Activated T-helper 2 cell treated with anti-CD3 and anti-CD28 coated beads, Interferon-gamma antibody, Interleukin-2, Interleukin-4, amounts not matched to agents 10 μg/mL and 5 μg/mL and 100 μg/mL, durations not matched to agents 14 hours and 24 hours and 36 hours (primary cell): ENCODE measurements at regions not wholly inside any gene's neighbourhood (a gene's known extent, or its start where the extent isn't known, plus 50 kb on each side); places are given as distances from the start of the nearest gene placed in this dataset.
"Not testable (repeated sequence)": the region's sequence is repeated elsewhere in the genome, so short reads cannot be mapped to it uniquely, and the experiment has no call there.

ENCODE experiments used
- DNase-seq: peaks from one replicate; pipeline ENCODE4 v3.0.0; 2021; ENCODE audit warnings: low spot score
- H3K27ac Mint-ChIP-seq: one replicate; pipeline ENCODE4 v1.8.0; 2021; ENCODE audit warnings: mixed read lengths
- H3K27me3 Mint-ChIP-seq: one replicate; pipeline ENCODE4 v1.8.0; 2021; ENCODE audit warnings: low read depth, mixed read lengths
- H3K36me3 Mint-ChIP-seq: one replicate; pipeline ENCODE4 v1.8.0; 2021; ENCODE audit warnings: low read depth, mixed read lengths
- H3K4me1 Mint-ChIP-seq: one replicate; pipeline ENCODE4 v1.8.0; 2021; ENCODE audit warnings: low read depth, mixed read lengths
- H3K4me3 Mint-ChIP-seq: one replicate; pipeline ENCODE4 v1.8.0; 2021; ENCODE audit warnings: low read depth, mild to moderate bottlenecking, moderate library complexity, mixed read lengths
- H3K9me3 Mint-ChIP-seq: one replicate; pipeline ENCODE4 v1.8.0; 2021; ENCODE audit warnings: mixed read lengths
- intact Hi-C: fragments of 100-400 bp; cut with micrococcal nuclease; formaldehyde crosslinking; loops from one replicate; pipeline ENCODE4 v1.15.1; 2023

- H3K9me3 Mint-ChIP-seq, intact Hi-C loops, H3K36me3 Mint-ChIP-seq, H3K27ac Mint-ChIP-seq, H3K27me3 Mint-ChIP-seq, DNase-seq, H3K4me3 Mint-ChIP-seq, H3K4me1 Mint-ChIP-seq: not testable (repeated sequence)
Observed at GRCh38 chr3:61434901-61435300, 126.5 kb upstream of the PTPRG start.

- DNase-seq, H3K36me3 Mint-ChIP-seq, H3K4me1 Mint-ChIP-seq, H3K27ac Mint-ChIP-seq, H3K9me3 Mint-ChIP-seq, H3K4me3 Mint-ChIP-seq, H3K27me3 Mint-ChIP-seq, intact Hi-C loops: not testable (repeated sequence)
Observed at GRCh38 chr3:61435361-61435760, 126.0 kb upstream of the PTPRG start.

- Mint-ChIP-seq H3K9me3 (no peaks in the 10 kb centered on the region), H3K4me1 (no peaks in the 10 kb centered on the region), H3K36me3 (no peaks in the 10 kb centered on the region), H3K27ac (no peak overlapping the region), H3K27me3 (peaks cover 6% of the 10 kb centered on the region), H3K4me3 (no peak overlapping the region)
- DNase-seq = no peak
- intact Hi-C loops = no loop called here
Observed at GRCh38 chr3:61438253-61439121, 122.9 kb upstream of the PTPRG start.

GRCh38 chr3:61439122-61439458 is 122.3 kb upstream of the PTPRG start:
- Mint-ChIP-seq H3K27ac (no peak overlapping the region), H3K4me3 (no peak overlapping the region), H3K4me1 (no peaks in the 10 kb centered on the region), H3K36me3 (no peaks in the 10 kb centered on the region), H3K27me3 (peaks cover 6% of the 10 kb centered on the region), H3K9me3 (no peaks in the 10 kb centered on the region)
- intact Hi-C loops = no loop called here
- DNase-seq = no peak

GRCh38 chr3:61442696-61443095 is 118.7 kb upstream of the PTPRG start:
- Mint-ChIP-seq H3K27ac (no peak overlapping the region), H3K9me3 (no peaks in the 10 kb centered on the region), H3K27me3 (peaks cover 9% of the 10 kb centered on the region), H3K4me3 (no peak overlapping the region), H3K4me1 (no peaks in the 10 kb centered on the region), H3K36me3 (no peaks in the 10 kb centered on the region)
- intact Hi-C loops = no loop called here
- DNase-seq = no peak

GRCh38 chr3:61443886-61444285 is 117.5 kb upstream of the PTPRG start:
- no peak overlapping the region for H3K27ac Mint-ChIP-seq
- no peaks in the 10 kb centered on the region for H3K36me3 Mint-ChIP-seq
- H3K9me3 Mint-ChIP-seq = no peaks in the 10 kb centered on the region
- DNase-seq = no peak
- peaks cover 9% of the 10 kb centered on the region for H3K27me3 Mint-ChIP-seq
- H3K4me3 Mint-ChIP-seq = no peak overlapping the region
- intact Hi-C loops = no loop called here
- H3K4me1 Mint-ChIP-seq = no peaks in the 10 kb centered on the region

- Mint-ChIP-seq H3K36me3 (no peaks in the 10 kb centered on the region), H3K4me1 (no peaks in the 10 kb centered on the region), H3K4me3 (no peak overlapping the region), H3K9me3 (no peaks in the 10 kb centered on the region), H3K27ac (no peak overlapping the region), H3K27me3 (peaks cover 9% of the 10 kb centered on the region)
- intact Hi-C loops = no loop called here
- DNase-seq = no peak
Observed at GRCh38 chr3:61444782-61445181, 116.6 kb upstream of the PTPRG start.

GRCh38 chr3:61445924-61446323 is 115.4 kb upstream of the PTPRG start:
- intact Hi-C loops = no loop called here
- Mint-ChIP-seq H3K27me3 (peaks cover 5% of the 10 kb centered on the region), H3K36me3 (no peaks in the 10 kb centered on the region), H3K4me3 (no peak overlapping the region), H3K27ac (no peak overlapping the region), H3K9me3 (no peaks in the 10 kb centered on the region), H3K4me1 (no peaks in the 10 kb centered on the region)
- no peak for DNase-seq

- H3K4me3 Mint-ChIP-seq = no peak overlapping the region
- peaks cover 5% of the 10 kb centered on the region for H3K27me3 Mint-ChIP-seq
- DNase-seq = no peak
- H3K36me3 Mint-ChIP-seq = no peaks in the 10 kb centered on the region
- intact Hi-C loops = no loop called here
- no peaks in the 10 kb centered on the region for H3K9me3 Mint-ChIP-seq
- H3K27ac Mint-ChIP-seq = no peak overlapping the region
- H3K4me1 Mint-ChIP-seq = no peaks in the 10 kb centered on the region
Observed at GRCh38 chr3:61446341-61446740, 115.0 kb upstream of the PTPRG start.

GRCh38 chr3:61448378-61448777 is 113.0 kb upstream of the PTPRG start:
- no peaks in the 10 kb centered on the region for H3K36me3 Mint-ChIP-seq
- H3K9me3 Mint-ChIP-seq = no peaks in the 10 kb centered on the region
- H3K4me3 Mint-ChIP-seq = no peak overlapping the region
- H3K27me3 Mint-ChIP-seq = peaks cover 4% of the 10 kb centered on the region
- no peaks in the 10 kb centered on the region for H3K4me1 Mint-ChIP-seq
- H3K27ac Mint-ChIP-seq = no peak overlapping the region
- intact Hi-C loops = no loop called here
- DNase-seq = no peak

GRCh38 chr3:61449327-61450040 is 111.9 kb upstream of the PTPRG start:
- Mint-ChIP-seq H3K9me3 (no peaks in the 10 kb centered on the region), H3K36me3 (no peaks in the 10 kb centered on the region), H3K4me1 (no peaks in the 10 kb centered on the region), H3K27ac (no peak overlapping the region), H3K27me3 (peaks cover 4% of the 10 kb centered on the region), H3K4me3 (no peak overlapping the region)
- intact Hi-C loops = no loop called here
- DNase-seq = no peak

GRCh38 chr3:61450866-61451265 is 110.5 kb upstream of the PTPRG start:
- intact Hi-C loops = no loop called here

GRCh38 chr3:61451841-61452240 is 109.5 kb upstream of the PTPRG start:
- Mint-ChIP-seq H3K4me3 (no peak overlapping the region), H3K27ac (no peak overlapping the region), H3K9me3 (no peaks in the 10 kb centered on the region), H3K4me1 (no peaks in the 10 kb centered on the region), H3K36me3 (no peaks in the 10 kb centered on the region), H3K27me3 (no peaks in the 10 kb centered on the region)
- DNase-seq = no peak
- intact Hi-C loops = no loop called here

More at GRCh38 chr3:61450866-61451265, 110.5 kb upstream of the PTPRG start:
- no peak overlapping the region for H3K4me3 Mint-ChIP-seq
- no peaks in the 10 kb centered on the region for H3K9me3 Mint-ChIP-seq
- H3K27me3 Mint-ChIP-seq = peaks cover 2% of the 10 kb centered on the region
- no peaks in the 10 kb centered on the region for H3K36me3 Mint-ChIP-seq
- no peak overlapping the region for H3K27ac Mint-ChIP-seq
- H3K4me1 Mint-ChIP-seq = no peaks in the 10 kb centered on the region
- DNase-seq = no peak
